GM23338 (cell line): ENCODE measurements at regions not wholly inside any gene's neighbourhood (a gene's known extent, or its start where the extent isn't known, plus 50 kb on each side); places are given as distances from the start of the nearest gene placed in this dataset.

Experiments used
- CREB1 ChIP-seq: fragments of 250-450 bp; sonication (Bioruptor Pico); IDR thresholded peaks from 2 replicates; pipeline ENCODE4 v1.5.0; 2020; ENCODE audit warnings: low read depth, mild to moderate bottlenecking, moderate library complexity
- CTCF ChIP-seq, 2 experiments: fragments of 200-600 bp in 1 of 2; sonication (generic) in 1 of 2; conservative IDR thresholded peaks; 2 replicates each; pipeline versions ENCODE4 v1.5.1 to v1.6.1; 2016 to 2017; ENCODE audit warnings: antibody characterized with exemption in 2 of 2, low read depth in 2 of 2, mild to moderate bottlenecking in 2 of 2, moderate library complexity in 1 of 2
- REST ChIP-seq: IDR thresholded peaks from one replicate; pipeline ENCODE4 v1.6.1; 2018; ENCODE audit warnings: antibody characterized with exemption; ENCODE audit not compliant: unreplicated experiment

GRCh38 chr18:68056936-68057335, 540.4 kb upstream of the DSEL start:
- TF ChIP-seq CTCF (conservative IDR thresholded peaks at IDR 0.05; ENCODE audit: low read depth in 2 of 2) (no peak), REST (no peak), CREB1 (CRISPR knock-in tag) (no peak)
